ENCODE measurements at regions not wholly inside any gene's neighbourhood (a gene's known extent, or its start where the extent isn't known, plus 50 kb on each side); places are given as distances from the start of the nearest gene placed in this dataset.

GRCh38 chr17:56047331-56047730, 105.9 kb upstream of the ANKFN1 start:
- no peak for TF ChIP-seq CTCF (IDR thresholded peaks at IDR 0.05)
- TF ChIP-seq POLR2A (IDR thresholded peaks at IDR 0.05) = no peak

Data from Peyer's patch (tissue), 4 donors.